ENCODE measurements at regions not wholly inside any gene's neighbourhood (a gene's known extent, or its start where the extent isn't known, plus 50 kb on each side); places are given as distances from the start of the nearest gene placed in this dataset.

GRCh38 chr3:150346981-150347863 is 60.9 kb upstream of the TSC22D2 start:
- intact Hi-C loops (cut with micrococcal nuclease) = no loop called here
- H3K9ac ChIP-seq (ENCODE audit: insufficient read depth in 1 of 2, low read depth in 2 of 2, low read length in 2 of 2) = no peak overlapping the region
- H3K27me3 ChIP-seq (ENCODE audit: control insufficient read depth in 2 of 2, insufficient read depth in 2 of 2, low read length in 2 of 2) = peaks cover 10 to 12% of the 10 kb centered on the region in 2 experiments; a peak in 3 of 5 replicates
- no peaks in the 10 kb centered on the region for H3K9me3 ChIP-seq (replicated peaks; ENCODE audit: control insufficient read depth, insufficient read depth, low read depth, low read length)
- no peaks in the 10 kb centered on the region for H3K9me1 ChIP-seq (ENCODE audit: control insufficient read depth, insufficient read depth, low read length)
- FAIRE-seq = no peak
- H3K79me2 ChIP-seq (ENCODE audit: control insufficient read depth, insufficient read depth, low read length) = no peaks in the 10 kb centered on the region
- no peak overlapping the region for H3K4me3 ChIP-seq
- POLR2A ChIA-PET = no interaction called here
- H3K27ac ChIP-seq (ENCODE audit: extremely low read depth, low read depth, low read length) = no peak overlapping the region
- no peak overlapping the region for H3K4me2 ChIP-seq (ENCODE audit: insufficient read depth, low read length)
- in situ Hi-C loops (cut with MboI) = no loop called here
- no peaks in the 10 kb centered on the region for H4K20me1 ChIP-seq (replicated peaks; ENCODE audit: control insufficient read depth, insufficient read depth, low read length)
- peak; percentile 49 for ATAC-seq
- no TSS peak for BruUV-seq (replicated peaks)
- WGBS (ENCODE audit: insufficient coverage, low coverage, missing lambda C conversion rate) = 6% methylated on average over 10 of the region's 10 CpGs
- no peak for DNase-seq (ENCODE audit: extremely low read depth in 1 of 4, low spot score in 3 of 4)
- CTCF ChIA-PET (ENCODE audit: low intra/inter-chr PET ratio) = no interaction called here
- H3K36me3 ChIP-seq (ENCODE audit: control insufficient read depth, insufficient read depth, low read length) = no peaks in the 10 kb centered on the region
- no peak overlapping the region for H2AFZ ChIP-seq (ENCODE audit: low read depth, low read length)
- H3K4me1 ChIP-seq (replicated peaks in 1 of 2; ENCODE audit: control insufficient read depth in 2 of 2, insufficient read depth in 2 of 2, low read length in 2 of 2) = no peaks in the 10 kb centered on the region
- TF ChIP-seq DLX4 (CRISPR knock-in tag; IDR thresholded peaks at IDR 0.05) = no peak
- TF ChIP-seq STAT6 (CRISPR knock-in tag; IDR thresholded peaks at IDR 0.05) = no peak
- no peak for TF ChIP-seq ZNF282 (CRISPR knock-in tag; IDR thresholded peaks at IDR 0.05)
- TF ChIP-seq ZBTB11 (CRISPR knock-in tag; IDR thresholded peaks at IDR 0.05) = no peak
- TF ChIP-seq ZFP36 (IDR thresholded peaks at IDR 0.05; ENCODE audit: low read depth, low read length, partially characterized antibody) = no peak
- no peak for TF ChIP-seq POLR3G (IDR thresholded peaks at IDR 0.05; ENCODE audit: extremely low read depth, insufficient read length, insufficient replicate concordance)
- no peak for TF ChIP-seq CREBBP (IDR thresholded peaks at IDR 0.05; ENCODE audit: low read depth, low read length)
- no peak for TF ChIP-seq ZNF134 (CRISPR knock-in tag; conservative IDR thresholded peaks at IDR 0.05)
- TF ChIP-seq ZNF639 (CRISPR knock-in tag; conservative IDR thresholded peaks at IDR 0.05 in 1 of 2, IDR thresholded peaks at IDR 0.05 in 1 of 2) = no peak
